GM23248 (cell line): ENCODE measurements at regions not wholly inside any gene's neighbourhood (a gene's known extent, or its start where the extent isn't known, plus 50 kb on each side); places are given as distances from the start of the nearest gene placed in this dataset.
"Not testable (repeated sequence)": the region's sequence is repeated elsewhere in the genome, so short reads cannot be mapped to it uniquely, and the experiment has no call there.

Experiments
- DNase-seq: peaks from one replicate; pipeline ENCODE4 v3.0.0-alpha.2; 2015
- H2AFZ ChIP-seq: fragments of 200-600 bp; sonication (generic); 2 replicates; pipeline ENCODE4 v1.6.1; 2016; ENCODE audit warnings: antibody characterized with exemption
- H3F3A ChIP-seq: fragments of 200-600 bp; sonication (generic); 2 replicates; pipeline ENCODE4 v1.6.1; 2016; ENCODE audit warnings: mild to moderate bottlenecking, antibody characterized with exemption, mixed run types; ENCODE audit not compliant: insufficient read depth
- H3K27ac ChIP-seq: fragments of 200-600 bp; sonication (generic); 2 replicates; pipeline ENCODE4 v1.5.1; 2016; ENCODE audit warnings: mild to moderate bottlenecking
- H3K27me3 ChIP-seq: fragments of 200-600 bp; sonication (generic); replicated peaks from 2 replicates; pipeline ENCODE4 v1.6.1; 2016; ENCODE audit warnings: mild to moderate bottlenecking; ENCODE audit not compliant: insufficient read depth
- H3K36me3 ChIP-seq: fragments of 200-600 bp; sonication (generic); 2 replicates; pipeline ENCODE4 v1.6.1; 2016; ENCODE audit warnings: low read depth, mild to moderate bottlenecking
- H3K4me1 ChIP-seq: fragments of 200-600 bp; sonication (generic); 2 replicates; pipeline ENCODE4 v1.6.1; 2016; ENCODE audit warnings: mild to moderate bottlenecking; ENCODE audit not compliant: insufficient read depth
- H3K4me2 ChIP-seq: fragments of 200-600 bp; sonication (generic); one replicate; pipeline ENCODE4 v1.6.1; 2016; ENCODE audit warnings: mild to moderate bottlenecking; ENCODE audit not compliant: unreplicated experiment
- H3K4me3 ChIP-seq: fragments of 200-600 bp; sonication (generic); 2 replicates; pipeline ENCODE4 v1.5.1; 2016; ENCODE audit warnings: mild to moderate bottlenecking
- H3K79me2 ChIP-seq: fragments of 200-600 bp; sonication (generic); 2 replicates; pipeline ENCODE4 v1.6.1; 2016; ENCODE audit warnings: mild to moderate bottlenecking; ENCODE audit not compliant: insufficient read depth
- H3K9ac ChIP-seq: fragments of 200-600 bp; sonication (generic); 2 replicates; pipeline ENCODE4 v1.6.1; 2016; ENCODE audit warnings: mild to moderate bottlenecking
- H3K9me2 ChIP-seq: fragments of 200-600 bp; sonication (generic); 2 replicates; pipeline ENCODE4 v1.6.1; 2016; ENCODE audit warnings: mixed run types, mild to moderate bottlenecking, moderate library complexity; ENCODE audit not compliant: insufficient read depth
- H3K9me3 ChIP-seq: fragments of 200-600 bp; sonication (generic); one replicate; pipeline ENCODE4 v1.6.1; 2017; ENCODE audit warnings: low read depth
- H4K20me1 ChIP-seq: fragments of 200-600 bp; sonication (generic); 2 replicates; pipeline ENCODE4 v1.6.0; 2016; ENCODE audit not compliant: insufficient read depth
- WGBS, 2 experiments: methylation state at CpG; one replicate each; pipeline ENCODE4 v1.1.6; 2015 to 2017; ENCODE audit warnings: low lambda C conversion rate in 2 of 2, low coverage in 1 of 2; ENCODE audit errors: missing lambda C conversion rate in 2 of 2; 5-methylcytosine and 5-hydroxymethylcytosine counted together
- in situ Hi-C: fragments of 300-500 bp; cut with MboI; formaldehyde crosslinking; loops from 2 replicates; pipeline ENCODE4 v1.15.0; 2020

DNA sequence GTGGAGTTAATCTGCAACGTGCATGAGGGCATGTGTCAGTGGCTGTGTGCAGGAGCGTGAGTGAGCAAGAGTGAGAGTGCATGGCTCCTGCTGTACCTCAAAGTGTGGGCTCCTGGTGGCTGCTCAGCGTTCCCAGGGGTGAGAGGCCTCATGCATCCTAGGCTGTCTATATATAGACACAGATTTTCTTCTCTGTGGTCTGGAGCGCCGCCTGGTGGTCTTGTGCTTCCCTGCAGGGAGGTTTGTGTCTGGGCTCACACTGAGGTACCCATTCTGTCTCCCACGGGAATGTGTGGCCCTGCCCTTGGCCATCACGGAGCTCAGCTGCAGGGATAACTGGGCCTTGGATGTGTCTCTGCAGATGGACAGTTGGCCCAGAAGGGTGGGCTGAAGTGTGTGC is 520.2 kb downstream of the GOLGA6L6 start:
- 29 to 40% methylated on average over 1 of the region's 7 CpGs for WGBS, 2 experiments
- DNase-seq, H4K20me1 ChIP-seq, H3K36me3 ChIP-seq, H3K9me2 ChIP-seq, H3K9me3 ChIP-seq, H3K4me3 ChIP-seq, H3K79me2 ChIP-seq, H3K27me3 ChIP-seq, H3F3A ChIP-seq, H2AFZ ChIP-seq, H3K27ac ChIP-seq, H3K4me2 ChIP-seq, H3K9ac ChIP-seq, H3K4me1 ChIP-seq, in situ Hi-C loops: not testable (repeated sequence)

DNA sequence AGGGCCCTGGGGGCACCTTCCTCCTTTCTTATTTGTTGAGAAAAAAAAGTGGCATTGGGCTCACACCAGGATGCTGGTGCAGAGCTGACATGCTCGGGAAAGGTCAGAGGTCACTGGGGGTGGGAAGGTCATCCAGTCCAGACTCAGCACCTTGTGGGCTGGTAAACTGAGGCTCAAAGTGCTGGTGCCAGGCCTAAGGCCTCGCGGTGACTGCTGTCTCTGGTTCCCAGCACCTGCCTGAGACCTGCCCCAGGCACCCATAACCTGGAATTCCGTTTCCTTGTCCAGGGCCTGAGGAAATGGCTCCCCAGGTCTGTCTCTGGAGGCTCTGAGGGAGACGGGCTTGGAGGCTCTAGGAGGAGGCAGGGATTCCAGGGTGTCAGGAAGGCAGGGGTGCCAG is 521.0 kb downstream of the GOLGA6L6 start:
- H3F3A ChIP-seq, H3K27me3 ChIP-seq, DNase-seq, H3K36me3 ChIP-seq, H3K79me2 ChIP-seq, H3K4me3 ChIP-seq, H2AFZ ChIP-seq, H3K9ac ChIP-seq, H3K4me1 ChIP-seq, H4K20me1 ChIP-seq, in situ Hi-C loops, H3K9me2 ChIP-seq, H3K9me3 ChIP-seq, H3K4me2 ChIP-seq, H3K27ac ChIP-seq: not testable (repeated sequence)
- WGBS, 2 experiments, result no CpG with 5 or more reads among the region's 5 CpGs

DNA sequence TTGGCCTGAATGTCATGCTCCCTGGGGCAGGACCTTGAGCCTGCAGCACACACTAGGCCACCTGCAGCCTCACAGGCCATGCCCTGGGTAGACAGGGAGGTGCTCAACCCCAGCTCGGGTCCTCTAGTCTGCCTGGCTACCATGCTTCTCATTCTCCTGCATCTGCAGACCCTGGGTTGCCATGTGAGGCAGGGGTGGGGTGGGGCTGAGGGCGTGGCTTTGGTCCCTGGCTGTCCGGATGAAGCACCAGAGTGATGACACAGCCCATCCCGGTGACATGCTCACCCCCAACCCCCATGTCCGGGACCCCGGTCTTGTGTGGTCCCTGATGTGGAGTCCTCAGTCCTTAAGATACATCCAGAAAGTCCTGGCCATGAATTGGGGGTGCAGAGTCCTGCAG is 521.8 kb downstream of the GOLGA6L6 start:
- DNase-seq, H2AFZ ChIP-seq, H3K79me2 ChIP-seq, H3K4me1 ChIP-seq, H3F3A ChIP-seq, H3K27me3 ChIP-seq, H3K4me2 ChIP-seq, H3K27ac ChIP-seq, H3K36me3 ChIP-seq, H3K9me3 ChIP-seq, in situ Hi-C loops, H4K20me1 ChIP-seq, H3K9ac ChIP-seq, H3K4me3 ChIP-seq, H3K9me2 ChIP-seq: not testable (repeated sequence)
- WGBS, 2 experiments, result 8 to 27% methylated on average over 1 of the region's 6 CpGs

DNA sequence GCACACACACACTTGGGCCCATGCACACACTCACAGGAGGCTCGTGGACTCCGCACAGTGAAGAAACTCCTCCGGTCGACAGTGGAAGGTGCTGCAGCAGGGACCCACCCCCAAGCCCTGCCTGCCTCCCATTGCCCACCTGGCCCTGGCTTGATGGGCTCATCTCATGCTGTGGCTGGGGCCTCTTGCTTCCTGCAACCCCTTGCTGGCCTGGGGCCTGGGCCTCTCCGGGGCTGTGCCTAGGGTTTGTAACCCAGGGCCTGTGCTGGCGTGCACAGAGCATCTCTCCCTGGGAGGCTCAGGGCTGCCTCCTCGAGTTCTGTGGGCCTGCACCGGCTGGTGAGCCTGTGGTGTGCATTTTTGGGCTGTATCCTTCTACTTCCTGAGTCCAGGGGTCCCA is 524.0 kb downstream of the GOLGA6L6 start:
- H3K36me3 ChIP-seq, H3K4me3 ChIP-seq, H3K4me1 ChIP-seq, in situ Hi-C loops, H3K4me2 ChIP-seq, H3K27me3 ChIP-seq, H3K27ac ChIP-seq, H3K9me2 ChIP-seq, H4K20me1 ChIP-seq, H3K9ac ChIP-seq, H2AFZ ChIP-seq, H3F3A ChIP-seq, DNase-seq, H3K9me3 ChIP-seq, H3K79me2 ChIP-seq: not testable (repeated sequence)
- whole genome bisulfite sequencing, 2 experiments, result 40% methylated on average over 1 of the region's 8 CpGs; no CpG with 5 or more reads in 1 of the 2 experiments

DNA sequence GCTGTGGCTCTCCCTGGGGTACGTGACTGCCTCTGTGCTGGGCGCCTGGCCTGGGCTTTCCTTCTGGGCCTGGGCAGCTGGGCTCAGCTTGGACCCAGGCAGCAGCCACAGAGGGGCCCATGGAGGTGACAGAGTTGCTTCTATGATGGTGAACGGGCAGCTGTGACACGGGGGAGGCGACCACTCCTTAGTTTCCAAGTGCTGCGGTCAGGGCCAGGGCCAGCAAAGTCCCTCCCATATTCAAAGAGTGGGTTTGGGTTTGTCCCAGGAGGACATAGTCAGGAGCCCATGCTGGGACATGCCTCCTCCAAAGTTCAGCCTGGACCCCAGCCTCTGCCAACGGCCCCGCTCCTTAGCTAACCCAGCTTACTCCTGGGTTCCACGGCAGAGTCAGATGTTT is 524.7 kb downstream of the GOLGA6L6 start:
- DNase-seq, result not testable (repeated sequence)

DNA sequence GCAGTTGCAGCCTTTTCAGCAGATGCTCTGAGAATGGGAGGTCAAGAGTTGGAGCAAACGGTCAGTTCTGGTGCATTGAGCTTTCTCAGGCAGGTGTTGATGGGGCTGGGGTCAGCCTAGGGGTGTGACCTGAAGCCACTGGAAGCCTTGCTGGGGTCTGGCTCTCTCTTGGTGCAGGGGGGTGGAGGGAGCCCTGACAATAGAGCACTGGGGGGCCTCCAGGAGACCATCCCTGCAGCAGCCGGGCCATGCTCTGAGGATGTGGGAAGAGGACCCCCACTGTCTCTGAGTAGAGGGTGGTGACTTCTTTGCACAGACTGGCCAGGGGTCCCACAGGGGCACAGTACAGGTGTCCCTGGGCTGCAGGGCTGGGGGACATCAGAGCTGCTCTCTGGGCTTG is 528.8 kb downstream of the GOLGA6L6 start:
- H3K36me3 ChIP-seq, H3K27me3 ChIP-seq, H3K9me3 ChIP-seq, H3K27ac ChIP-seq, in situ Hi-C loops, H3K4me2 ChIP-seq, DNase-seq, H3K4me1 ChIP-seq, H3K79me2 ChIP-seq, H2AFZ ChIP-seq, H4K20me1 ChIP-seq, H3F3A ChIP-seq, H3K9ac ChIP-seq, H3K9me2 ChIP-seq, H3K4me3 ChIP-seq: not testable (repeated sequence)
- WGBS, 2 experiments, result 14 to 29% methylated on average over 1 to 2 of the region's 2 CpGs

More for the DNA sequence above, 524.7 kb downstream of the GOLGA6L6 start:
- 35 to 48% methylated on average over 5 to 7 of the region's 9 CpGs for WGBS, 2 experiments
- H3K4me1 ChIP-seq, H4K20me1 ChIP-seq, H3K9me3 ChIP-seq, H3F3A ChIP-seq, H3K27ac ChIP-seq, H2AFZ ChIP-seq, in situ Hi-C loops, H3K79me2 ChIP-seq, H3K9ac ChIP-seq, H3K4me2 ChIP-seq, H3K36me3 ChIP-seq, H3K9me2 ChIP-seq, H3K4me3 ChIP-seq, H3K27me3 ChIP-seq: not testable (repeated sequence)

DNA sequence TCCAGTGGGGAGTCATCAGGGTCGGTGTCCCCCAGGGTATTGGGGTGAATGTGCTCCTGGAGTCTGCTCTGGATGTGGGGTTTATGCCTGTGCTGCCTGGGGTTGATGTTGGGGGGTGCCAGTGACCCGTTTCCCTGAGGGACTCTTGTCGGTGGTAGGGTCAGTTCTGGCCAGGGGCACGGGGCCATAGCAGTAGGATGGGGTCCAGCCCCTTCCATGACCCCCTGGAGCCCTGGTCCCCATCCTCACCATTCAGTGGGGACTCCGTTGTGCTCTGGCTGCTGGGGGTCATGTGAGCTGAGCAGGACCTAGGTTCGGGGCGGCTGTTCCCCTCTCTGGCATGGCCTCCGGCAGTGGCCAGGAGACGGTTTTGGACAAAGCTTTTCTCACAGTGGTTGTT is 530.8 kb downstream of the GOLGA6L6 start:
- H3K9ac ChIP-seq, H2AFZ ChIP-seq, H3K36me3 ChIP-seq, H3K9me3 ChIP-seq, H3K4me3 ChIP-seq, H3K4me2 ChIP-seq, H3K27ac ChIP-seq, H3F3A ChIP-seq, H3K79me2 ChIP-seq, DNase-seq, H3K4me1 ChIP-seq, H3K9me2 ChIP-seq, in situ Hi-C loops, H4K20me1 ChIP-seq, H3K27me3 ChIP-seq: not testable (repeated sequence)
- 34 to 52% methylated on average over 4 to 5 of the region's 9 CpGs for WGBS, 2 experiments

DNA sequence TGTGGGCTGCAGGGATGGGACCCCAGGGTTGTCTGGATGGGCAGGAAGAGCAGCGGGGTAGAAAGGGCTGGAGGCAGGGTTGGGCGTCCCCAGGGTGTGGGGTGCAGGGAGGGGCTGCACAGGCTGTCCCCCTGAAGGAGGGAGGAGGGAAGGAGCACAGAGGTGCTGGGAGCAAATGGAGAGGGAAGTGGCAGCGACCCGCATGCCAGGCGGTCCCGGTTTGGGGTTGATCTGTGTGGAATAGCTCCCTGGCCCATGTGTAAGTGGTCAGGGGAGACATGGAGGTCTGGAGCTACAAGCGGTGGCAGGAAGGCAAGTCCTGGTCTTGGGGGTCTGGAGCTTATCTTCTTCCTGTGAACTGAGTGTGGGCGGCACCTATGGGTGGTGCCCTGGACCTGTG is 532.0 kb downstream of the GOLGA6L6 start:
- H2AFZ ChIP-seq, H3K27ac ChIP-seq, H3F3A ChIP-seq, H3K4me2 ChIP-seq, H3K9ac ChIP-seq, H3K36me3 ChIP-seq, H4K20me1 ChIP-seq, H3K4me1 ChIP-seq, in situ Hi-C loops, H3K9me2 ChIP-seq, H3K27me3 ChIP-seq, H3K4me3 ChIP-seq, H3K9me3 ChIP-seq, H3K79me2 ChIP-seq, DNase-seq: not testable (repeated sequence)
- no CpG with 5 or more reads among the region's 8 CpGs for WGBS, 2 experiments
